ENCODE measurements at regions not wholly inside any gene's neighbourhood (a gene's known extent, or its start where the extent isn't known, plus 50 kb on each side); places are given as distances from the start of the nearest gene placed in this dataset.

- TF ChIP-seq, protein P1, sequence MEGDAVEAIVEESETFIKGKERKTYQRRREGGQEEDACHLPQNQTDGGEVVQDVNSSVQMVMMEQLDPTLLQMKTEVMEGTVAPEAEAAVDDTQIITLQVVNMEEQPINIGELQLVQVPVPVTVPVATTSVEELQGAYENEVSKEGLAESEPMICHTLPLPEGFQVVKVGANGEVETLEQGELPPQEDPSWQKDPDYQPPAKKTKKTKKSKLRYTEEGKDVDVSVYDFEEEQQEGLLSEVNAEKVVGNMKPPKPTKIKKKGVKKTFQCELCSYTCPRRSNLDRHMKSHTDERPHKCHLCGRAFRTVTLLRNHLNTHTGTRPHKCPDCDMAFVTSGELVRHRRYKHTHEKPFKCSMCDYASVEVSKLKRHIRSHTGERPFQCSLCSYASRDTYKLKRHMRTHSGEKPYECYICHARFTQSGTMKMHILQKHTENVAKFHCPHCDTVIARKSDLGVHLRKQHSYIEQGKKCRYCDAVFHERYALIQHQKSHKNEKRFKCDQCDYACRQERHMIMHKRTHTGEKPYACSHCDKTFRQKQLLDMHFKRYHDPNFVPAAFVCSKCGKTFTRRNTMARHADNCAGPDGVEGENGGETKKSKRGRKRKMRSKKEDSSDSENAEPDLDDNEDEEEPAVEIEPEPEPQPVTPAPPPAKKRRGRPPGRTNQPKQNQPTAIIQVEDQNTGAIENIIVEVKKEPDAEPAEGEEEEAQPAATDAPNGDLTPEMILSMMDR (conservative IDR thresholded peaks at IDR 0.05): no peak
- TF ChIP-seq EZH2 (IDR thresholded peaks at IDR 0.05; ENCODE audit: low read depth): no peak
- ChIA-PET CTCF (no interaction called here), POLR2A (ENCODE audit: unreplicated experiment) (no interaction called here)
- Histone ChIP-seq H3K4me1 (replicated peaks; ENCODE audit: insufficient read depth) (no peaks in the 10 kb centered on the region), H3K9me2 (ENCODE audit: insufficient read depth) (no peaks in the 10 kb centered on the region), H2AFZ (no peak overlapping the region), H4K20me1 (ENCODE audit: insufficient read depth) (no peaks in the 10 kb centered on the region), H3K4me2 (no peak overlapping the region), H3K36me3 (ENCODE audit: low read depth) (no peaks in the 10 kb centered on the region), H3K27ac (no peak overlapping the region), H3K9me3 (ENCODE audit: insufficient read depth, low read depth) (peaks cover 4% of the 10 kb centered on the region; the same call in 1 of the 2 replicates), H3K79me2 (ENCODE audit: low read depth) (no peaks in the 10 kb centered on the region), H3F3A (ENCODE audit: insufficient read depth, low read depth) (no peaks in the 10 kb centered on the region), H3K27me3 (ENCODE audit: insufficient read depth, low read depth) (no peaks in the 10 kb centered on the region), H3K4me3 (no peak overlapping the region)
- BruUV-seq (replicated peaks): no TSS peak
- no peak for DNase-seq
- intact Hi-C loops (cut with micrococcal nuclease; ENCODE audit: unreplicated experiment): no loop called here
Observed at GRCh38 chr7:12794722-12795302, 107.4 kb downstream of the ARL4A start.

DNA sequence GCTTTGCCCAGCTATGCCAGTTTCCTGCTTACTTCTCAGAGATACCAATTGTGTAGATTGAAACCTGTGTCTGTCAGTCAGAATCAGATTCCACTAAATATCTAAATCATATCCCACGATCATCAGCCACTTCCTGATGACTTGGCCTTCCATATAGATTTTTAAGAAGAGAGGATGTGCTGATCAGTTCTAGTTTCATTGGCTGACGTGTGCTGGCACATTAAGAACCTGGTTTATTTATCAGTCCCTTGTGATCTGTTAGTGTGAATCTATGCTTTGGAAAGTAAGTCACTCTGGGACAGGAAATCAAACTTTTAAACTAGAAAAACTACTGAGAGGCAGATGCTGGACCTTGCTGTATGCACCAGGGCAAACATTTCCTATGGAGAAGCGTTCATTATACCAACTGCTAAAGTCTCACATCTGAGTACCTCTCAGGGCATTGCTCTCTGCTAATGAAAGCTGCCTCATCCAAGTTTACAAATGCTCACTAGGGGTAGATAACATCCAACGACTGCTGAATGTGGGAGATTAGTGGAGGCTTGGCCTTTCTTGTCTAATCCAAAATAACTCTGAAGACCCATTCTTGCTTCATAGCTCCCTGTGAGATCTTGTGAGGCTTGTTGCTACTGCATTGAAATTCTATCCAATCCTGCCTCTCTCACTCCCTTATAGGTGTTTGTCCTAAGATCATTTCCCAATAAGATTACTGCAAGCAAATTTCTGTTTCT is 109.1 kb downstream of the ARL4A start:
- no peak for TF ChIP-seq EZH2 (IDR thresholded peaks at IDR 0.05; ENCODE audit: low read depth)
- TF ChIP-seq, protein P1 (conservative IDR thresholded peaks at IDR 0.05): no peak
- peaks cover 4% of the 10 kb centered on the region; the same call in 1 of the 2 replicates for H3K9me3 ChIP-seq (ENCODE audit: insufficient read depth, low read depth)
- no peaks in the 10 kb centered on the region for H4K20me1 ChIP-seq (ENCODE audit: insufficient read depth)
- DNase-seq: no peak
- H3K36me3 ChIP-seq (ENCODE audit: low read depth): no peaks in the 10 kb centered on the region
- no peak overlapping the region for H2AFZ ChIP-seq
- H3K9me2 ChIP-seq (ENCODE audit: insufficient read depth): no peaks in the 10 kb centered on the region
- peaks cover 2% of the 10 kb centered on the region; the same call in 1 of the 2 replicates for H3F3A ChIP-seq (ENCODE audit: insufficient read depth, low read depth)
- POLR2A ChIA-PET (ENCODE audit: unreplicated experiment): no interaction called here
- no peak overlapping the region for H3K27ac ChIP-seq
- H3K79me2 ChIP-seq (ENCODE audit: low read depth): no peaks in the 10 kb centered on the region
- H3K4me1 ChIP-seq (replicated peaks; ENCODE audit: insufficient read depth): peaks cover 14% of the 10 kb centered on the region
- H3K4me2 ChIP-seq: no peak overlapping the region
- no peaks in the 10 kb centered on the region for H3K27me3 ChIP-seq (ENCODE audit: insufficient read depth, low read depth)
- CTCF ChIA-PET: no interaction called here
- no peak overlapping the region for H3K4me3 ChIP-seq
- no TSS peak for BruUV-seq (replicated peaks)
- intact Hi-C loops (cut with micrococcal nuclease; ENCODE audit: unreplicated experiment): no loop called here

DNA sequence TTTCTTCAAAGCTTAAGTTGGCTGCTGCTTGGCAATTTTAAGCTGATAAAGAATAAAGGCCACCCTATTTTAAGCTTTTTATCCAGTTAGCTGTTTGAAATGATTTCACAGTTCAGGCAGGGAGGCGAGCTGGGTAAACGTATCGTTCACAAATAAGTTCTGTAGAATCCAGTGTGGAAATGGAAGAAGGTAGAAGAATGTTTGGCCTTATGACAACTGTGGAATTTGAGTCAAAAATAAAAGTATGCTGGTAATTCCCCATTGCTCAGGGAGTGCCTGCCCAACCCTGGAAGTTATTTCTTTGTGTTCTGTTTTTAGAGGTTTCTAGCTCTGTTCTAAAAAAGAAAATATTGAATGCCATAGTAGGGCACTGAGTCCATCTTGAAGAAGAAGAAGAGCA is 113.1 kb downstream of the ARL4A start:
- peak overlapping the region; percentile 68; the same call in 1 of the 2 replicates for H3K4me2 ChIP-seq
- intact Hi-C loops (cut with micrococcal nuclease; ENCODE audit: unreplicated experiment): loop anchor here (2.0 to 10.0 kb wide), 2 partner anchors 114 to 214 kb away; partner anchors contain the start of gene ARL4A
- ChIA-PET CTCF (no interaction called here), POLR2A (ENCODE audit: unreplicated experiment) (interaction anchor here (0.7 kb wide), 1 partner anchor 153 kb away, joined by 6 read pairs; no protein-coding TSS in a partner anchor)
- peaks cover 11% of the 10 kb centered on the region; the same call in 1 of the 2 replicates for H3F3A ChIP-seq (ENCODE audit: insufficient read depth, low read depth)
- H4K20me1 ChIP-seq (ENCODE audit: insufficient read depth): no peaks in the 10 kb centered on the region
- H3K27me3 ChIP-seq (ENCODE audit: insufficient read depth, low read depth): no peaks in the 10 kb centered on the region
- H3K9me3 ChIP-seq (ENCODE audit: insufficient read depth, low read depth): no peaks in the 10 kb centered on the region
- H3K36me3 ChIP-seq (ENCODE audit: low read depth): no peaks in the 10 kb centered on the region
- BruUV-seq (replicated peaks): no TSS peak
- TF ChIP-seq, protein P1 (conservative IDR thresholded peaks at IDR 0.05): no peak
- no peak for TF ChIP-seq EZH2 (IDR thresholded peaks at IDR 0.05; ENCODE audit: low read depth)
- H3K4me1 ChIP-seq (replicated peaks; ENCODE audit: insufficient read depth): peaks cover 30% of the 10 kb centered on the region
- DNase-seq: no peak
- no peak overlapping the region for H3K27ac ChIP-seq
- no peak overlapping the region for H3K4me3 ChIP-seq
- no peak overlapping the region for H2AFZ ChIP-seq
- H3K79me2 ChIP-seq (ENCODE audit: low read depth): no peaks in the 10 kb centered on the region
- no peaks in the 10 kb centered on the region for H3K9me2 ChIP-seq (ENCODE audit: insufficient read depth)

All from PC-9 (cell line).